ENCODE measurements at regions not wholly inside any gene's neighbourhood (a gene's known extent, or its start where the extent isn't known, plus 50 kb on each side); places are given as distances from the start of the nearest gene placed in this dataset.

DNA sequence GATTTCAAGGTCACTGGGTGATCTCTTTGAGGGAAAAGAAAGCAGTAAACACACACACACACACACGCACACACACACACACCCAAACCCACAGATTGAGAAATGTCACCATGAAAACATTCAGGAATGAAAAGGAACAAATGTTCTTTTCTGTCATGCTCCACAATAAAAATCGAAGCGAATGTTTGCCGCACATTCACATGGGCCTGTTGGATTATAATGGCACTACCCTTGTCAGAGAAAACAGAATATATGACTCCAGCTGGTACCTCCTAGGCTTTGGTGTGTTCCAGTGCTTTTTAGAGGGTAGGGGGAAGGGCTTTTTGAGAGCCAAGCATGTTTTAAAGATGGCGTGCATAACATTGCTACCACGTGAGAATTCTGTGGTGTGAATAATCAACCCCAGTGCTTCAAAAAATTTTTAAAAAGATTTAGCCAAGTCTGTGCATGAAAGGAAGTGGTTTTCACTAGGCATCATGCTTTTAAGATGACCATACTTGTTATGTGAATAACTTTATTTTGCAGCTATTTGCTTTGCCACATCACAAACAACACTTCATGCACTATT is 120.8 kb upstream of the ZNF608 start:
- ATAC-seq (ENCODE audit: poor library complexity) (no peak), DNase-seq (no peak)
- intact Hi-C loops (cut with DNase I): no loop called here

GRCh38 chr5:124868676-124869075 is 122.2 kb upstream of the ZNF608 start:
- ATAC-seq (ENCODE audit: poor library complexity) (no peak), DNase-seq (no peak)
- intact Hi-C loops (cut with DNase I): no loop called here

GRCh38 chr5:124869426-124870033 is 123.1 kb upstream of the ZNF608 start:
- DNase-seq (no peak), ATAC-seq (ENCODE audit: poor library complexity) (no peak)
- intact Hi-C loops (cut with DNase I): no loop called here

DNA sequence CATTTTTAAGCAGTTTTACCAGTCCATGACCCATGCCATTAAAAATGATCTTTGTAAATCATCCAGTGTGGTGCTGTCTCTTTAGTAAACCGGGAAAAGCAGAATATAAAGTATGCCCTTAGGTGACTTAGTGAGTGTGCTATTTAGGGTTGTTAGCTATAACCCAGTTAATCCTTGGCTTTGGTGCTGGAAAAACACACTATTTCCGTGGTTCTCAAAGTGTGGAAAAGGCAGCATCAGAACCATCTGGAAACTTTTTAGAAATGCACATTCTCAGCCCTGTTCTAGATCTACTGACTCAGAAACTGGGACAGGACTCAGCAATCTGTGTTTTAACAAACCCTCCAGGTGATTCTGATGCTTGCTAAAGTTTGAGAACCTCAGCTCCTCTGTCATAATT is 123.6 kb upstream of the ZNF608 start:
- intact Hi-C loops (cut with DNase I): no loop called here
- no peak for ATAC-seq (ENCODE audit: poor library complexity)

GRCh38 chr5:124871303-124871702 is 124.9 kb upstream of the ZNF608 start:
- intact Hi-C loops (cut with DNase I): no loop called here
- ATAC-seq (ENCODE audit: poor library complexity): no peak
- no peak for DNase-seq

More for the DNA sequence above, 123.6 kb upstream of the ZNF608 start:
- no peak for DNase-seq

DNA sequence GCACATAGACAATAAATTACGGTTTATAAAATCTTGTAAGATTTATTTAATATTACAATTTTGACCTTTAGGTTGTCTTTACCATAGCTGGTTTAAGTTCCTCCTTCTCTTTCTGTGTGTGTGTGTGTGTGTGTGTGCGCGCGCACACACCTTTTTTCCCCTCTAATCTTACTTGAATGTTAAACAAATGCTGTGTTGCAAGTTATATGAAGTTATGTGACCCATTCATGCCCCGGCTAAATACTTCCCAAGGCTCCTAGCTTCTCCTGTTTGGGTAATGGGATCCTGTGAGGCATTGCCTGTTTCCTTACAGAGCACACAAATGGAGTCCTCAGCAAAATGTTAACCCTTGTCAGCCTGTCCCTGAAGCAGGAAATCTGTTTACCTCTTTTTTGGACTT is 125.6 kb upstream of the ZNF608 start:
- no peak for DNase-seq
- intact Hi-C loops (cut with DNase I): no loop called here
- ATAC-seq (ENCODE audit: poor library complexity): no peak

DNA sequence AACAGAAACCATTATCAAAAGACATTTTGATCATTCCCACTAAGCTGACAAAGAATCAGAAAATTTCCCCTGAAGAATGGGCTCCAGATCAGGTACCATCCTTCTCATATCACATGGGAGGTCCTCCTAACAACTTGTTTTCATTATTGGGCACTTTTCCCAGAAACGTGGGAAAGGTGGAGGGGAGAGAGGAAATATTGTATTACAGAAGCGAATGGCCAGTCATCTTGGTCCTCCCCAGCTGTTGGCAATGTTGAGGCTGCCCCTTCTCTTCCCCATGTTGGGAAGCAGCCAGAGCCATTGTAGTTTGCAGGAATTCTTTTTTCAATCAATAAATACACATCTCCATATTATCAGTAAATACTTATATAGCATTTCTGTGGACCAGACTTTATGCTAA is 126.2 kb upstream of the ZNF608 start:
- no peak for ATAC-seq (ENCODE audit: poor library complexity)
- intact Hi-C loops (cut with DNase I): no loop called here
- no peak for DNase-seq

GRCh38 chr5:124873188-124873587 is 126.7 kb upstream of the ZNF608 start:
- ATAC-seq (ENCODE audit: poor library complexity) (no peak), DNase-seq (no peak)
- intact Hi-C loops (cut with DNase I): no loop called here

GRCh38 chr5:124873713-124874112 is 127.3 kb upstream of the ZNF608 start:
- DNase-seq: no peak
- intact Hi-C loops (cut with DNase I): no loop called here
- ATAC-seq (ENCODE audit: poor library complexity): no peak

DNA sequence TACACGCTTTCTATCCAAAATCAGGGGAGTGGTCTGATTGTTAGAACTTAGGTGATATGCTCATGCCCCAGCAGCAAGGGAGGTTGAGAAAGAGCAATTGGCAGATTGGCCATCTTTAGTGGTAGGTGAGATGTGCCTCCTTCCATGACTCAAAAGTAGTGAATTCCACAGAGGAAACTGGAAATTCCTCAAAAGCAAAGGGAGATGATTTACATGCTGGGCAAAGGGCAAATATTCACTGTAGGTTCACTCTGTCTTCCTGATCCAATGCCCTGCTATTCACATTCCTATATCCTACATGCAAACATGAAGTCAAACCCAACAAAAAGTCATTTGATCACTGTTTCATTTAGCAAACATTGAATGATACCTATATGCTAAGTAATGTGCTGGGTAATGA is 130.1 kb upstream of the ZNF608 start:
- no peak for DNase-seq
- no peak for ATAC-seq (ENCODE audit: poor library complexity)
- intact Hi-C loops (cut with DNase I): no loop called here

DNA sequence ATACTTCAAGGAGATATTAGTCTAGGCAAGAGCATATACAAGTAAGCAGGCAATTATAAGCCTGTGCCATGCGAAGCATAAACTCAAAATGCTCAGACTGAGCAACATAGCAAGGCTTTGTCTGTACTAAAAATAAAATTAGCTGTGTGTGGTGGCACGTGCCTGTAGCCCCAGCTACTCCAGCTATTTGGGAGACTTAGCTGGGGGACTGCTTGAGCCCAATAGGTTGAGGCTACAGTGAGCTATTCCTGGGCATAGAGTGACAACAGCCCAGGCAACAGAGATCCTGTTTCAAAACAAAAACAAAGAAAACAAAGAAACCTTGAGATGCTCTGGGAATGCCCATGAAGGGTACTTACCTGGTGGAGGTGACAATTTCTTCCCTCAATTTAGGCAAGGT is 130.5 kb upstream of the ZNF608 start:
- DNase-seq (no peak), ATAC-seq (ENCODE audit: poor library complexity) (peak; percentile 62)
- intact Hi-C loops (cut with DNase I): no loop called here

- peak; percentile 38 for ATAC-seq (ENCODE audit: poor library complexity)
Measured at GRCh38 chr5:124877501-124878146, 131.2 kb upstream of the ZNF608 start.

DNA sequence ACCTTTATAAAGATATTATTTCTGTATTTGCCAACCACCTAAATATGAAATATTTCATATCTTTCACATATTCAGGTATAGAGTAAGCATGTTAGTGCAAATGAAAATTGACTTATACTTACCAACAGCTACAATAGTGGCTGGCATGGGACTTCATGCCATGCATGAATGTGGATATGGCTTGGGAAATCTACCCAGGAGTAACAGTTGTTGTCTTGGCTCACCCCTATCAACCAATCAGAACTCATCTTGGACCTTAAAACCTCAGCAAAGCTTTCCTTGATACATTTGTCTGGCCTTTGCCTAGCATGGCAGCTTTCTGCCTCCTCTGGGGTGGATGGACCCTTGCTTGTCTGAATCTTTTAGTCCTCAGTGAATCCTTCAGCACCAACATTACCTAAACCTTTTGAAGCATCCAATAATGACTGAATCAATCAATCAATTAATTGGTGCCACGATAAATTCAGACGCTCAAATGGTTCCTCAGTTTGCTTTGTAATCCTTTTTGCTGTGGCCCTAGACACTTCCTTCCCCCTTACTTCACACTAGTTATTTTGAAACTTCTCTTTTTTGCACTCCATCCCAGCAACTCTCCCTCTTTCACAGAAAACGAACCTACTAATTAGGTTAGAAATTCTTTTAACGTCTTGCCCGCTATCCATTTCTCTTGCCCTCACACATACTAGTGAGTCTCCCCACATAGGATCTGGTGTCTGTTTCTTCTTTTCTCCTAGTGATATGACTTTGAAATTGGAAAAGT is 132.3 kb upstream of the ZNF608 start:
- intact Hi-C loops (cut with DNase I): no loop called here
- DNase-seq: no peak
- no peak for ATAC-seq (ENCODE audit: poor library complexity)

More at GRCh38 chr5:124877501-124878146, 131.2 kb upstream of the ZNF608 start:
- intact Hi-C loops (cut with DNase I): no loop called here
- no peak for DNase-seq

GRCh38 chr5:124880903-124881697 is 134.7 kb upstream of the ZNF608 start:
- DNase-seq (no peak), ATAC-seq (ENCODE audit: poor library complexity) (no peak)
- intact Hi-C loops (cut with DNase I): no loop called here

- ATAC-seq (ENCODE audit: poor library complexity) (no peak), DNase-seq (no peak)
- intact Hi-C loops (cut with DNase I): no loop called here
Measured at GRCh38 chr5:124883681-124884080, 137.2 kb upstream of the ZNF608 start.

DNA sequence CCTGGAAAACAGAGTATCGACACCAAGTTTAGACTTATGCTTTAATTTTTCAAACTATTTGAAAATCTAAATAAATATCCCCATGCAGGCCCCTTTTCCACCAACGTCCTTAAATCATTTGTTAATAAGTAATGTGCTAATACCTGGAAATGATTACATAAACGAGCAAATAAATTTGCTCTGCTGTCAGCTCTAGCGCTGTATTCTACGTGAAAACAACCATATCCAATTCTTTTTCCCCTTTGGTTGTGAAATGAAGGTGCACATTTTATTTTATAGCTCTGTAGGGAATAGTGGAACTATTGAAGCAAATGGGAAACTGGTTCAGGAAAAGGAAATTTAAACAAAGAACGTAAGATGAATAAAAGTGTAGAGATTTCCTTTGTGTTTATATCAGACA is 137.7 kb upstream of the ZNF608 start:
- no peak for DNase-seq
- no peak for ATAC-seq (ENCODE audit: poor library complexity)
- intact Hi-C loops (cut with DNase I): no loop called here

GRCh38 chr5:124885490-124885889 is 139.1 kb upstream of the ZNF608 start:
- ATAC-seq (ENCODE audit: poor library complexity): no peak
- no peak for DNase-seq
- intact Hi-C loops (cut with DNase I): no loop called here

DNA sequence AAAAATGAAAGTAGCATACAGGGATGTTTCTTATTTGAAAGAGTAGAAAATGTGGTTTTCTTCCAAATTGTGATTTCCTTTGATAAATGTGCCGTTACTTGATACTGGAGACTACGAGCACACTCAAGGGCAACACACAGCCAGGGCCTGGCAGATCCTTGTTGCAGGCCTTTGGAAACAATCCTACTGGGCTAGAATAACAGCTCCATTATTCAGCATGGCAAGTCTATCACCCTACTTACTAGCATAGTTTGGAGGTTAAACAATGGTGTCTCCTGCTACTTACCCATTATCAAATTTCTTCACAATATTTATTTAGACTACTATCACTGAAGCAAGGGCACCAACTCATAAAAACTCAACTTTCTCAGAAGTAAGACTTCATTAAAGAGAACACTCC is 140.8 kb upstream of the ZNF608 start:
- intact Hi-C loops (cut with DNase I): no loop called here
- ATAC-seq (ENCODE audit: poor library complexity) (no peak), DNase-seq (no peak)

GRCh38 chr5:124888050-124888506 is 141.6 kb upstream of the ZNF608 start:
- no peak for ATAC-seq (ENCODE audit: poor library complexity)
- no peak for DNase-seq
- intact Hi-C loops (cut with DNase I): no loop called here
